ENCODE measurements at regions not wholly inside any gene's neighbourhood (a gene's known extent, or its start where the extent isn't known, plus 50 kb on each side); places are given as distances from the start of the nearest gene placed in this dataset.
"Not testable (repeated sequence)": the region's sequence is repeated elsewhere in the genome, so short reads cannot be mapped to it uniquely, and the experiment has no call there.

DNA sequence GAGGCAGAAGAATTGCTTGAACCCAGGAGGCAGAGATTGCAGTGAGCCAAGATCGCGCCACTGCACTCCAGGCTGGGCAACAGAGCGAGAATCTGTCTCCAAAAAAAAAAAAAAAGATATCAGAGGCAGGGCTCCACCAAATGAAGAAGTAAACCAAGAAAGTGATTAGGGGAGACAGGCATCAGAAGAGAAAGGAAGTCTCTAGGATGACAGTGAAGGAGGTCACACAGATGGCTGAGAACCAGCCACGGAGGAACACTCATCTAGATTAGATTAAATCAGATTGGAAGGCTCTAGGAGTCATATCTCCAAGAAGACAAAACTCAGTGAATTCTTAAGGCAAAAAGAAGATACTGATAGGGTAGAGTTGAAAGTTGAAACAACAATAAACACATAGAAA is 102.2 kb upstream of the CCDC28A start:
- Histone ChIP-seq H3K27ac (ENCODE audit: insufficient read depth, low read depth, low read length, poor library complexity, severe bottlenecking) (no peak overlapping the region), H3K4me1 (ENCODE audit: control insufficient read depth, insufficient read depth, low read length) (no peaks in the 10 kb centered on the region), H3K9me3 (ENCODE audit: control insufficient read depth, low read length) (no peaks in the 10 kb centered on the region), H3K4me3 (ENCODE audit: insufficient read depth, low read depth, low read length) (no peak overlapping the region), H3K27me3 (ENCODE audit: control insufficient read depth, insufficient read depth, low read length, poor library complexity, severe bottlenecking) (no peaks in the 10 kb centered on the region), H3K36me3 (ENCODE audit: control insufficient read depth, insufficient read depth, low read length) (no peaks in the 10 kb centered on the region)
- WGBS, 2 experiments = 91 to 95% methylated on average over 4 of the region's 4 CpGs

DNA sequence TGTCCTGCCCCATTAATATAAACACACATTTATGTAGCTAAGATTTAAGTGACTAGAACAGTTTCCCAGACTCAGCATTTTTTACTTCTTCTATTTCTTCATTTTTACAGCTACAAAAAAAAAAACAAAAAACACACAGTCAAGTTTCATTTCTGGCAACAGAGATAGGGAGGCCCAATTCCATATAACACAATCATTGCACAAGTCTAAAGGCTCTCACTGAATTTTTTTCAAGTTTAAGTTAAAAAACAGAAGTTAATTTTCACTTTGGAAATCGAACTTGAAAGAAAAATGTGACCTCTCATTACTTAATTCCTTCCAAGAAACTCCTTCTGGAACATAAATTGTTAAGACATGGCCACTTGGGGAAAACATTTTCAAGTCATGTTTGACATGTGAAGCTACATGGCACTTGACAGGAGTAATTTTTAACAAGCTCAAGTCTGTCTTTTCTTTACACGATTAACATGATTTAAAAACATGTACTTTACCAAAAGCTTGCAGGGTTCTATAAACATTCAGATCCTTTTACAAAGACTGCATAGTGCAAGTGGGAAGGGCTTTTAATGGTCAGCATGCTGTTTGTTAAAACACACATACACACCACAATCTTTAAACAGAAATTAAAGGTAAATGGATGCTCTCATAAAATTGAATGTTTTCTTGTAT is 100.1 kb upstream of the CCDC28A start:
- no peaks in the 10 kb centered on the region for H3K36me3 ChIP-seq (ENCODE audit: control insufficient read depth, insufficient read depth, low read length)
- no peak overlapping the region for H3K4me3 ChIP-seq (ENCODE audit: insufficient read depth, low read depth, low read length)
- H3K4me1 ChIP-seq (ENCODE audit: control insufficient read depth, insufficient read depth, low read length) = no peaks in the 10 kb centered on the region
- H3K27ac ChIP-seq (ENCODE audit: insufficient read depth, low read depth, low read length, poor library complexity, severe bottlenecking) = no peak overlapping the region
- WGBS, 2 experiments = 92% methylated on average over 2 of the region's 2 CpGs
- H3K27me3 ChIP-seq (ENCODE audit: control insufficient read depth, insufficient read depth, low read length, poor library complexity, severe bottlenecking) = no peaks in the 10 kb centered on the region
- H3K9me3 ChIP-seq (ENCODE audit: control insufficient read depth, low read length) = no peaks in the 10 kb centered on the region

DNA sequence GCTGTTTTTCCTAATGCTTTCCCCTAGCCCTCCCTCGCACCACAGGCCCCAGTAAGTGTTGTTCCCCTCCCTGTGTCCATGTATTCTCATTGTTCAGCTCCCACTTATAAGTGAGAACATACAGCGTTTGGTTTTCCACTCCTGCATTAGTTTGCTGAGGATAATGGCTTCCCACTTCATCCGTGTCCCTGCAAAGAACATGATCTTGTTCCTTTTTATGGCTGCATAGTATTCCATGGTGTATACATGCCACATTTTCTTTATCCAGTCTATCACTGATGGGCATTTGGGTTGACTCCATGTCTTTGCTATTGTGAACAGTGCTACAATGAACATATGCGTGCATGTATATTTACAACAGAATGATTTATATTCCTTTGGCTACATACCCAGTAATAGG is 99.1 kb upstream of the CCDC28A start:
- H3K27me3 ChIP-seq (ENCODE audit: control insufficient read depth, insufficient read depth, low read length, poor library complexity, severe bottlenecking); H3K27ac ChIP-seq (ENCODE audit: insufficient read depth, low read depth, low read length, poor library complexity, severe bottlenecking); H3K4me3 ChIP-seq (ENCODE audit: insufficient read depth, low read depth, low read length); H3K9me3 ChIP-seq (ENCODE audit: control insufficient read depth, low read length); H3K4me1 ChIP-seq (ENCODE audit: control insufficient read depth, insufficient read depth, low read length); H3K36me3 ChIP-seq (ENCODE audit: control insufficient read depth, insufficient read depth, low read length): not testable (repeated sequence)
- WGBS, 2 experiments = 92 to 98% methylated on average over 4 of the region's 4 CpGs

DNA sequence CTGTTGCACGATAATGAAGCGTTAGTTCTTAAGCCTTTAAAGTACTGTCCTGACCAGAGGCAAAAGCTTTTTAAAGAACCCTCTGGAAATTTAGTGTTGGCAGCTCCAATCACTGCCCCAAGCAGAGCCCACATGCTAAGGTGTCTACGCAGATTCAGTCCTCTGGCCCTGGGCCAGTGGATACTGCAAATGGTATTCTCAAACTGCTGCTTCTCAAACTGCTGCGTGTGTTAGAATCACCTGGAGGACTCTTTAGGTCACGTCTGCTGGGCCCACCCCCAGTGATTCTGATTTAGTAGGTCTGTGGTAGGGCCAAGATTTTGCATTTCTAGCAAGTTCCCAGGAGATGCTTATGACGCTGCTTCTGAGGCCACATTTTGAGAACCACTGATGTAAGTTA is 96.0 kb upstream of the CCDC28A start:
- no peaks in the 10 kb centered on the region for H3K36me3 ChIP-seq (ENCODE audit: control insufficient read depth, insufficient read depth, low read length)
- no peak overlapping the region for H3K4me3 ChIP-seq (ENCODE audit: insufficient read depth, low read depth, low read length)
- H3K4me1 ChIP-seq (ENCODE audit: control insufficient read depth, insufficient read depth, low read length) = no peaks in the 10 kb centered on the region
- WGBS, 2 experiments = 82 to 89% methylated on average over 6 of the region's 6 CpGs
- H3K27ac ChIP-seq (ENCODE audit: insufficient read depth, low read depth, low read length, poor library complexity, severe bottlenecking) = no peak overlapping the region
- no peaks in the 10 kb centered on the region for H3K9me3 ChIP-seq (ENCODE audit: control insufficient read depth, low read length)
- H3K27me3 ChIP-seq (ENCODE audit: control insufficient read depth, insufficient read depth, low read length, poor library complexity, severe bottlenecking) = no peaks in the 10 kb centered on the region

DNA sequence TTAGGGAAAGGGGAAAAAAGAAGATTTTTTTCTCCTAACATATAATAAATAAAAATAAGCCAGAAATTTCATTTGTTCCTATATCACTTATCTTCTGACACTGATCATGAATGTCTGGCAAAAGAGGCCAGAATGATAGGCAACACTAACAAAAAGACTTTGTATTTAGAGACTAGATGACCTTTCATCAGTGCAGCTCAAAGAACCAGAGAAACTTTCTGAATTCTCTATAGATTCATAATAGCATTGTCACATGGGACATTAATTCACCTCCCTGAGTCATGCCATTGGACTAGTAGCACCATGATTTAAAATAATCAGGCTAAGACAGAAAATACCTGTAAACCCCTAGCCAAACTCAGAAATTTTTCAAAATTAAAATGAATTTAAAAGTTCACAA is 95.4 kb upstream of the CCDC28A start:
- Histone ChIP-seq H3K4me3 (ENCODE audit: insufficient read depth, low read depth, low read length) (no peak overlapping the region), H3K36me3 (ENCODE audit: control insufficient read depth, insufficient read depth, low read length) (no peaks in the 10 kb centered on the region), H3K27me3 (ENCODE audit: control insufficient read depth, insufficient read depth, low read length, poor library complexity, severe bottlenecking) (no peaks in the 10 kb centered on the region), H3K9me3 (ENCODE audit: control insufficient read depth, low read length) (no peaks in the 10 kb centered on the region), H3K4me1 (ENCODE audit: control insufficient read depth, insufficient read depth, low read length) (no peaks in the 10 kb centered on the region), H3K27ac (ENCODE audit: insufficient read depth, low read depth, low read length, poor library complexity, severe bottlenecking) (no peak overlapping the region)

DNA sequence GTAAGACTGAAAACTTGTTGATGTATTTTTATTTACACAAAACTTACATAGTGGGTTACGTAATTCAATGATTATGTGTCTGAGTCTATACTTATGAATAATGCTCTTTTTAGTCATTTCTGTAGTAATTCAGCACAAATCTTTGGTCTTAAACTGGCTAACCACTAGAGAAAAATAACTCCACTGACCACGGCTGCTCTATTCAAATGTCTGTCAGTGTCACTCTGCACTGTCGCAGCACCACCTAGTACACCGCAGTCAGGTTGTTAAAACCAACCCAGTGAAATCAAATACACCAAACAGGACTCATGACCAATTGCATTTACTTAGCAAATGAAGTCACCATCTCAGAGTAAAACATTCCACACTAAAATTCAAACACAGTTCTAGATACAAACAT is 93.5 kb upstream of the CCDC28A start:
- Histone ChIP-seq H3K4me3 (ENCODE audit: insufficient read depth, low read depth, low read length) (no peak overlapping the region), H3K9me3 (ENCODE audit: control insufficient read depth, low read length) (no peaks in the 10 kb centered on the region), H3K27me3 (ENCODE audit: control insufficient read depth, insufficient read depth, low read length, poor library complexity, severe bottlenecking) (no peaks in the 10 kb centered on the region), H3K27ac (ENCODE audit: insufficient read depth, low read depth, low read length, poor library complexity, severe bottlenecking) (no peak overlapping the region), H3K36me3 (ENCODE audit: control insufficient read depth, insufficient read depth, low read length) (no peaks in the 10 kb centered on the region), H3K4me1 (ENCODE audit: control insufficient read depth, insufficient read depth, low read length) (no peaks in the 10 kb centered on the region)
- 88 to 93% methylated on average over 3 to 4 of the region's 4 CpGs for whole genome bisulfite sequencing, 2 experiments

DNA sequence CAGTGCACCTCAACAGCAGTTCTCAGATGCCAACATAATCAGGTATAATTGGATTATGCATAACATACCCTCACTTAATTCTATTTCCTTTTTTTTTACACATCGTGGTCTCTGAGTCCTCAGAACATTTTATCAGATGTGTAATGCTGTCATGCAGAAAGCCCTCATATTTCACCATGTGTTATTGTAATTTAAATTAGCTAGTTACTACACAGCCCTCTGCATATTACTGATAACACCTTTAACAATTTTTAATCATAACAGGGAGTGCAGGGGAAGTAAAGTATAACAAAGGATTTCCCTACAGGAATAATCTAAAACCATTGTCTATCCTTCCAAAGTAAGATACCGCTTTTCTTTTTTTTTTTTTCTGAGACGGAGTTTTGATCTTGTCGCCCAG is 91.9 kb upstream of the CCDC28A start:
- no peak overlapping the region for H3K4me3 ChIP-seq (ENCODE audit: insufficient read depth, low read depth, low read length)
- no peaks in the 10 kb centered on the region for H3K27me3 ChIP-seq (ENCODE audit: control insufficient read depth, insufficient read depth, low read length, poor library complexity, severe bottlenecking)
- H3K27ac ChIP-seq (ENCODE audit: insufficient read depth, low read depth, low read length, poor library complexity, severe bottlenecking) = no peak overlapping the region
- no peaks in the 10 kb centered on the region for H3K9me3 ChIP-seq (ENCODE audit: control insufficient read depth, low read length)
- no peaks in the 10 kb centered on the region for H3K4me1 ChIP-seq (ENCODE audit: control insufficient read depth, insufficient read depth, low read length)
- H3K36me3 ChIP-seq (ENCODE audit: control insufficient read depth, insufficient read depth, low read length) = no peaks in the 10 kb centered on the region
- 89 to 94% methylated on average over 4 of the region's 4 CpGs for WGBS, 2 experiments

DNA sequence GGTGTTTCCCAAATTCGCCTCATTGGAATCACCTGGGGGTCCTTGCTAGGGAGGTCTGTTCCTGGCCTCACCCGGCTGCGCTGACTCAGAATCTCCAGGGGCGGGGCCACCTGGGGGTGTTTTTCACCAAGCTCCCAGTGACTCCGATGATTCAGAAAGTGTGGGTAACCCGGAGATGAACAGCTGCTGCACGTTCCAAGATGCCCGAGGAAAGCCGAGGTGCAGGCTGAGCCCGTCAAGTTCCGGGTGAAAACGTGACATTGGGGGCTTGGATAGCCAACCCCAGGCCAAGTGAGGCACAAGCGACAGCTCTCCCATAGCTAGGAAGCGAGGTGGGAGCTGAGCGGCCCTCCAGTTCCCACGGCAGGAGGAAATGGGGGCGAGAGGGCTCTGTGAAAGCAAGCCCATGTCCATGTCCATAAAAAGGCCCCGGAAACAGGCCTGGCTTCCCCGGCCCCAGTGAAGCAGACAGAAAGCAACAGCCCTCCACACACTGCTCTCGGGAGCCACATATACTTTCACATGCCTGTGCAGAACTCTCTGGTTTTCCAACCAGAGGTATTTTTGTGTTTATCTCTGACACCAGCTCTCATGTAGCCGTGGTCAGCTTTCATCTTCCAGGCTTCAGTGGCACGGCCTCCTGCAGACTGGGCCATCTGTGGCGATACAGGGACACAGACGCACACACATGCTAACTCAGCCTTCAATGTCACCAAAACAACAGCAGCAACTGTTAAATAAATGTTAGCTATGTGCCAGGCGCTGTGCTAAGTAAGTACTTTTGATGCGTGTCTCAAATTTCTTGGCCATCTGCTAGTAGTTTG is 90.7 kb upstream of the CCDC28A start:
- no peaks in the 10 kb centered on the region for H3K4me1 ChIP-seq (ENCODE audit: control insufficient read depth, insufficient read depth, low read length)
- H3K9me3 ChIP-seq (ENCODE audit: control insufficient read depth, low read length) = no peaks in the 10 kb centered on the region
- H3K27ac ChIP-seq (ENCODE audit: insufficient read depth, low read depth, low read length, poor library complexity, severe bottlenecking) = no peak overlapping the region
- WGBS, 2 experiments = 93 to 94% methylated on average over 26 of the region's 26 CpGs
- H3K4me3 ChIP-seq (ENCODE audit: insufficient read depth, low read depth, low read length) = no peak overlapping the region
- H3K27me3 ChIP-seq (ENCODE audit: control insufficient read depth, insufficient read depth, low read length, poor library complexity, severe bottlenecking) = no peaks in the 10 kb centered on the region
- H3K36me3 ChIP-seq (ENCODE audit: control insufficient read depth, insufficient read depth, low read length) = no peaks in the 10 kb centered on the region

DNA sequence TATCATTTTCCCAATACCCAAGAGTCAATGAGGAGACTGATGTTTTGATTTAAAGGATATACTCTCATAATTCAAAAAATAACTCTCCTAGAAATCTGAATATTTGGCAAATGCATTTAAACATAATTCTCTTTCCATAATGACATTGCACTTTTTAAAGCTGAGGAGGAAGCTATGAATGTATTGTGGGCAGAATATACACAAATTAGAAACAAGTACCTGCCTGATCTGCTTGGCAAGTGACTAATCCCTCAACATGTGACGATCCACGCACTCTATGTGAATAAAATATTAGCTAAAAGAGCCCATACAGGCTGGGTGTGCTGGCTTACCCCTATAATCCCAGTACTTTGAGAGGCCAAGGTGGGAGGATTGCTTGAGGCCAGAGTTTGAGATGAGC is 88.3 kb upstream of the CCDC28A start:
- WGBS, 2 experiments = 98 to 100% methylated on average over 2 of the region's 2 CpGs
- Histone ChIP-seq H3K27ac (ENCODE audit: insufficient read depth, low read depth, low read length, poor library complexity, severe bottlenecking) (no peak overlapping the region), H3K9me3 (ENCODE audit: control insufficient read depth, low read length) (no peaks in the 10 kb centered on the region), H3K36me3 (ENCODE audit: control insufficient read depth, insufficient read depth, low read length) (no peaks in the 10 kb centered on the region), H3K4me3 (ENCODE audit: insufficient read depth, low read depth, low read length) (no peak overlapping the region), H3K4me1 (ENCODE audit: control insufficient read depth, insufficient read depth, low read length) (no peaks in the 10 kb centered on the region), H3K27me3 (ENCODE audit: control insufficient read depth, insufficient read depth, low read length, poor library complexity, severe bottlenecking) (no peaks in the 10 kb centered on the region)

DNA sequence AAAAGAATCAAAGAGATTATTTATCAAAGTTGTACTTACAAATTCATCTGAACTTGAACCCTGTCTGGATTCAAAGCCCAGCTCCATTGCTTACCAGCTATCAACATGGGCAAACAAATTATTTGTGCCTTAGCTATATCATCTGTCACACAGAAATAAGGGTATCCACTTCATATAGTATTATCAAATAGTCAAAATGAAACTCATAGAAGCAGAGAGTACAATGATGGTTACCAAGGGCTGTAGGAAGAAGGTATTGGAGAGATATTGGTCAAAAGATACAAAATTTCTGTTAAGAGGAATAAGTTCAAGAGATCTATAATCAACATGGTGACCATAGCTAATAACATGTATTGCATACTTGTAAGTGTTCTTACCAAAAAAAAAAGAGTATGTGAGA is 87.8 kb upstream of the CCDC28A start:
- H3K4me3 ChIP-seq (ENCODE audit: insufficient read depth, low read depth, low read length) = no peak overlapping the region
- no peak overlapping the region for H3K27ac ChIP-seq (ENCODE audit: insufficient read depth, low read depth, low read length, poor library complexity, severe bottlenecking)
- H3K9me3 ChIP-seq (ENCODE audit: control insufficient read depth, low read length) = no peaks in the 10 kb centered on the region
- no peaks in the 10 kb centered on the region for H3K36me3 ChIP-seq (ENCODE audit: control insufficient read depth, insufficient read depth, low read length)
- no peaks in the 10 kb centered on the region for H3K27me3 ChIP-seq (ENCODE audit: control insufficient read depth, insufficient read depth, low read length, poor library complexity, severe bottlenecking)
- H3K4me1 ChIP-seq (ENCODE audit: control insufficient read depth, insufficient read depth, low read length) = no peaks in the 10 kb centered on the region
